ENCODE measurements at regions not wholly inside any gene's neighbourhood (a gene's known extent, or its start where the extent isn't known, plus 50 kb on each side); places are given as distances from the start of the nearest gene placed in this dataset.

DNA sequence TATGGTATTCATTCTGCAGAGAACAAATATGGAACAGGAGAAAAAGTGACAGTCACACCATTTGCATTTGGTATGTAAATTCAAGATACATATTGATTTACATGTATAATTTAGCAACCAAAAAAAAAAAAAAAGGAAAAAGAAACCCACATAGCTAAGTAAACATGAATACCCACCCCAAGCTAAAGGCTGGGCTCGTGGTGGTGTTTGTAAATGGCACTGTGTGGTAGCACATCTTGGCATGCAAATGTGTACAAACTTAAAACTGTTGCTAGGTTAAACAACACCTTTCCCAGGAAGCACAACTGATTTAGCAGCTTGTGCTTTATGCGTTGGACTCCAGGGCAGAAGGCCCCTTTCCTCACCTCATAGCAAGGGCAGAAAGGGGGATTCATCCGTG, 481.1 kb upstream of the CELF4 start:
- intact Hi-C loops (cut with micrococcal nuclease; ENCODE audit: unreplicated experiment) (no loop called here), in situ Hi-C loops (cut with MboI) (no loop called here)
- no peaks in the 10 kb centered on the region for H3K4me1 ChIP-seq (ENCODE audit: control insufficient read depth, insufficient read depth, low read length)
- no peak overlapping the region for H3K27ac ChIP-seq (ENCODE audit: control insufficient read depth, insufficient read depth)
- DNase-seq (ENCODE audit: low read depth, low spot score) (no peak), FAIRE-seq (no peak), ATAC-seq (no peak)
- H3K27me3 ChIP-seq (replicated peaks in 1 of 2; ENCODE audit: control insufficient read depth in 2 of 2, insufficient read depth in 2 of 2, low read length in 1 of 2): no peaks in the 10 kb centered on the region
- TF ChIP-seq SRF (IDR thresholded peaks at IDR 0.05; ENCODE audit: low read depth in 2 of 2, low read length in 2 of 2) (no peak), GABPA (IDR thresholded peaks at IDR 0.05; ENCODE audit: low read depth) (no peak), ESRRA (IDR thresholded peaks at IDR 0.05; ENCODE audit: low read length) (no peak), HCFC1 (IDR thresholded peaks at IDR 0.05; ENCODE audit: low read length) (no peak), HDGF (IDR thresholded peaks at IDR 0.05) (no peak), DPF2 (IDR thresholded peaks at IDR 0.05) (no peak), ZNF622 (IDR thresholded peaks at IDR 0.05) (no peak), CBX5 (IDR thresholded peaks at IDR 0.05; ENCODE audit: low read depth) (no peak)
- ChIA-PET RAD21 (ENCODE audit: unreplicated experiment) (no interaction called here), SMC1A (ENCODE audit: uncharacterized antibody, unreplicated experiment) (no interaction called here), POLR2A (no interaction called here), CTCF (no interaction called here)
- no peaks in the 10 kb centered on the region for H4K20me1 ChIP-seq (ENCODE audit: control insufficient read depth, insufficient read depth)
- H3K9me3 ChIP-seq (replicated peaks; ENCODE audit: control insufficient read depth, insufficient read depth, low read length): no peaks in the 10 kb centered on the region
- H3K9ac ChIP-seq (ENCODE audit: control insufficient read depth, insufficient read depth, low read length): no peak overlapping the region
- H2AFZ ChIP-seq (ENCODE audit: control insufficient read depth, low read depth, low read length): no peak overlapping the region
- H3K79me2 ChIP-seq (ENCODE audit: control insufficient read depth, insufficient read depth, low read length): no peaks in the 10 kb centered on the region
- BruUV-seq (replicated peaks): no TSS peak
- WGBS (ENCODE audit: insufficient coverage, insufficient replicate concordance, low lambda C conversion rate, missing lambda C conversion rate): 18% methylated on average over 3 of the region's 3 CpGs
- H3K36me3 ChIP-seq (ENCODE audit: control insufficient read depth in 2 of 2, insufficient read depth in 2 of 2, low read length in 1 of 2): no peaks in the 10 kb centered on the region
- no peak overlapping the region for H3K4me2 ChIP-seq (ENCODE audit: control insufficient read depth, insufficient read depth)
- H3K4me3 ChIP-seq: no peak overlapping the region

DNA sequence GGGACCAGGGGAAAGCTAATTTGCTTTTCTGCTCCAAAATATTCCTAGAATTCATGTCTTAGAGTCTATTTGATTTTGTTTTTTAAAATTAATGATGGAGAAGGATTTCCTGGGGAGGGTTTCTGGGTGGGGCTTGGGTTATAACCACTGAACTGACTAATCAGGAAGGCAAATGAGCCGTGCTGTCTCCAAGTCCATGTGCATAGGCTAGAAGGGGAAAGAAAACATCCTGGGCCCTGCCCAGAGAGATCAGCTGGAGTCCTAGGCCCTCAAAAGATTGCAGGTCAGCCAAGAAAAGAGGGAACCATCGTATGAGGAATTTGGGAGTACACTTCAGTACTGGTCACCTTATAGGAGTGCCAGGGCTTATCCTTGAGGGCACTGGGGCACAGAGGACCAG, 480.2 kb upstream of the CELF4 start:
- H4K20me1 ChIP-seq (ENCODE audit: control insufficient read depth, insufficient read depth): no peaks in the 10 kb centered on the region
- no peak for FAIRE-seq
- in situ Hi-C loops (cut with MboI) (no loop called here), intact Hi-C loops (cut with micrococcal nuclease; ENCODE audit: unreplicated experiment) (no loop called here)
- no peak for DNase-seq (ENCODE audit: low read depth, low spot score)
- ChIA-PET SMC1A (ENCODE audit: uncharacterized antibody, unreplicated experiment) (no interaction called here), RAD21 (ENCODE audit: unreplicated experiment) (no interaction called here), CTCF (interaction anchor here (1.0 kb wide), 1 partner anchor 24 kb away, joined by 4 read pairs; no protein-coding TSS in a partner anchor), POLR2A (no interaction called here)
- no peaks in the 10 kb centered on the region for H3K27me3 ChIP-seq (replicated peaks in 1 of 2; ENCODE audit: control insufficient read depth in 2 of 2, insufficient read depth in 2 of 2, low read length in 1 of 2)
- H3K4me1 ChIP-seq (ENCODE audit: control insufficient read depth, insufficient read depth, low read length): no peaks in the 10 kb centered on the region
- no peak overlapping the region for H3K4me3 ChIP-seq
- H3K9ac ChIP-seq (ENCODE audit: control insufficient read depth, insufficient read depth, low read length): no peak overlapping the region
- no peak overlapping the region for H2AFZ ChIP-seq (ENCODE audit: control insufficient read depth, low read depth, low read length)
- WGBS (ENCODE audit: insufficient coverage, insufficient replicate concordance, low lambda C conversion rate, missing lambda C conversion rate): 0% methylated on average over 1 of the region's 2 CpGs
- no peaks in the 10 kb centered on the region for H3K79me2 ChIP-seq (ENCODE audit: control insufficient read depth, insufficient read depth, low read length)
- H3K27ac ChIP-seq (ENCODE audit: control insufficient read depth, insufficient read depth): no peak overlapping the region
- H3K9me3 ChIP-seq (replicated peaks; ENCODE audit: control insufficient read depth, insufficient read depth, low read length): no peaks in the 10 kb centered on the region
- H3K36me3 ChIP-seq (ENCODE audit: control insufficient read depth in 2 of 2, insufficient read depth in 2 of 2, low read length in 1 of 2): no peaks in the 10 kb centered on the region
- ATAC-seq: no peak
- H3K4me2 ChIP-seq (ENCODE audit: control insufficient read depth, insufficient read depth): no peak overlapping the region
- BruUV-seq (replicated peaks): no TSS peak
- TF ChIP-seq FOS (IDR thresholded peaks at IDR 0.05; ENCODE audit: borderline replicate concordance, extremely low read depth, insufficient read length): no peak
- TF ChIP-seq POLR2A (IDR thresholded peaks at IDR 0.05; ENCODE audit: low read depth, low read length): no peak
- no peak for TF ChIP-seq NRF1 (conservative IDR thresholded peaks at IDR 0.05; ENCODE audit: low read depth, low read length)
- no peak for TF ChIP-seq SREBF2 (IDR thresholded peaks at IDR 0.05; ENCODE audit: low read length)
- TF ChIP-seq, protein P1, sequence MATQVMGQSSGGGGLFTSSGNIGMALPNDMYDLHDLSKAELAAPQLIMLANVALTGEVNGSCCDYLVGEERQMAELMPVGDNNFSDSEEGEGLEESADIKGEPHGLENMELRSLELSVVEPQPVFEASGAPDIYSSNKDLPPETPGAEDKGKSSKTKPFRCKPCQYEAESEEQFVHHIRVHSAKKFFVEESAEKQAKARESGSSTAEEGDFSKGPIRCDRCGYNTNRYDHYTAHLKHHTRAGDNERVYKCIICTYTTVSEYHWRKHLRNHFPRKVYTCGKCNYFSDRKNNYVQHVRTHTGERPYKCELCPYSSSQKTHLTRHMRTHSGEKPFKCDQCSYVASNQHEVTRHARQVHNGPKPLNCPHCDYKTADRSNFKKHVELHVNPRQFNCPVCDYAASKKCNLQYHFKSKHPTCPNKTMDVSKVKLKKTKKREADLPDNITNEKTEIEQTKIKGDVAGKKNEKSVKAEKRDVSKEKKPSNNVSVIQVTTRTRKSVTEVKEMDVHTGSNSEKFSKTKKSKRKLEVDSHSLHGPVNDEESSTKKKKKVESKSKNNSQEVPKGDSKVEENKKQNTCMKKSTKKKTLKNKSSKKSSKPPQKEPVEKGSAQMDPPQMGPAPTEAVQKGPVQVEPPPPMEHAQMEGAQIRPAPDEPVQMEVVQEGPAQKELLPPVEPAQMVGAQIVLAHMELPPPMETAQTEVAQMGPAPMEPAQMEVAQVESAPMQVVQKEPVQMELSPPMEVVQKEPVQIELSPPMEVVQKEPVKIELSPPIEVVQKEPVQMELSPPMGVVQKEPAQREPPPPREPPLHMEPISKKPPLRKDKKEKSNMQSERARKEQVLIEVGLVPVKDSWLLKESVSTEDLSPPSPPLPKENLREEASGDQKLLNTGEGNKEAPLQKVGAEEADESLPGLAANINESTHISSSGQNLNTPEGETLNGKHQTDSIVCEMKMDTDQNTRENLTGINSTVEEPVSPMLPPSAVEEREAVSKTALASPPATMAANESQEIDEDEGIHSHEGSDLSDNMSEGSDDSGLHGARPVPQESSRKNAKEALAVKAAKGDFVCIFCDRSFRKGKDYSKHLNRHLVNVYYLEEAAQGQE (IDR thresholded peaks at IDR 0.05; ENCODE audit: low read depth, low read length): no peak
- TF ChIP-seq, protein P2, sequence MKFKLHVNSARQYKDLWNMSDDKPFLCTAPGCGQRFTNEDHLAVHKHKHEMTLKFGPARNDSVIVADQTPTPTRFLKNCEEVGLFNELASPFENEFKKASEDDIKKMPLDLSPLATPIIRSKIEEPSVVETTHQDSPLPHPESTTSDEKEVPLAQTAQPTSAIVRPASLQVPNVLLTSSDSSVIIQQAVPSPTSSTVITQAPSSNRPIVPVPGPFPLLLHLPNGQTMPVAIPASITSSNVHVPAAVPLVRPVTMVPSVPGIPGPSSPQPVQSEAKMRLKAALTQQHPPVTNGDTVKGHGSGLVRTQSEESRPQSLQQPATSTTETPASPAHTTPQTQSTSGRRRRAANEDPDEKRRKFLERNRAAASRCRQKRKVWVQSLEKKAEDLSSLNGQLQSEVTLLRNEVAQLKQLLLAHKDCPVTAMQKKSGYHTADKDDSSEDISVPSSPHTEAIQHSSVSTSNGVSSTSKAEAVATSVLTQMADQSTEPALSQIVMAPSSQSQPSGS (IDR thresholded peaks at IDR 0.05; ENCODE audit: low read length): no peak
- TF ChIP-seq, protein P3, sequence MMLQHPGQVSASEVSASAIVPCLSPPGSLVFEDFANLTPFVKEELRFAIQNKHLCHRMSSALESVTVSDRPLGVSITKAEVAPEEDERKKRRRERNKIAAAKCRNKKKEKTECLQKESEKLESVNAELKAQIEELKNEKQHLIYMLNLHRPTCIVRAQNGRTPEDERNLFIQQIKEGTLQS (IDR thresholded peaks at IDR 0.05; ENCODE audit: borderline replicate concordance, extremely low read depth, low read depth, low read length): no peak
- TF ChIP-seq NFXL1 (IDR thresholded peaks at IDR 0.05; ENCODE audit: borderline replicate concordance): no peak
- no peak for TF ChIP-seq RFX5 (IDR thresholded peaks at IDR 0.05; ENCODE audit: low read depth, low read length)

All from GM12878 (cell line).